IPS-NIHi7 (cell line): ENCODE measurements at regions not wholly inside any gene's neighbourhood (a gene's known extent, or its start where the extent isn't known, plus 50 kb on each side); places are given as distances from the start of the nearest gene placed in this dataset.

ENCODE experiments used
- DNase-seq: peaks from one replicate; pipeline ENCODE4 v3.0.0; 2012; ENCODE audit warnings: mixed read lengths; ENCODE audit errors: extremely low spot score

DNA sequence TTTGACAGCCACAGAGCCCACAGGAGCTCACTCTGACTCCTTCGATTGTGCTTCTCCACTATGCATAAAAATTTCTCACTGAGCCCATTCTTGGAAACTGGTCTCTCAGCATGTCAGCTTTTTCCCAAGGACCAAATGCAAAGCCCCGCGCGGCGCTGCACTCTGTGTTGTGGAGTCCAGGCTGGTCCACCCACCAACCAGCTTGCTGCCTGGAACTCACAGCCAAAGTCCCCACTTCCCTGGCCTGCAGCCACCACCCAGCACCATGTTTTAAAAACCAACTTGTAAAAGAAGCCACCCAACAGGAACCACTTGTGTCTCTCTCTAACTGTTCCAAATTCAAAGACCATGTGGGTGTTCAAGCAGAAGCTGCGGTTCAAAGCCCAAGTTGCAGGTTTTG, 124.4 kb downstream of the SPATA19 start:
- DNase-seq: no peak

DNA sequence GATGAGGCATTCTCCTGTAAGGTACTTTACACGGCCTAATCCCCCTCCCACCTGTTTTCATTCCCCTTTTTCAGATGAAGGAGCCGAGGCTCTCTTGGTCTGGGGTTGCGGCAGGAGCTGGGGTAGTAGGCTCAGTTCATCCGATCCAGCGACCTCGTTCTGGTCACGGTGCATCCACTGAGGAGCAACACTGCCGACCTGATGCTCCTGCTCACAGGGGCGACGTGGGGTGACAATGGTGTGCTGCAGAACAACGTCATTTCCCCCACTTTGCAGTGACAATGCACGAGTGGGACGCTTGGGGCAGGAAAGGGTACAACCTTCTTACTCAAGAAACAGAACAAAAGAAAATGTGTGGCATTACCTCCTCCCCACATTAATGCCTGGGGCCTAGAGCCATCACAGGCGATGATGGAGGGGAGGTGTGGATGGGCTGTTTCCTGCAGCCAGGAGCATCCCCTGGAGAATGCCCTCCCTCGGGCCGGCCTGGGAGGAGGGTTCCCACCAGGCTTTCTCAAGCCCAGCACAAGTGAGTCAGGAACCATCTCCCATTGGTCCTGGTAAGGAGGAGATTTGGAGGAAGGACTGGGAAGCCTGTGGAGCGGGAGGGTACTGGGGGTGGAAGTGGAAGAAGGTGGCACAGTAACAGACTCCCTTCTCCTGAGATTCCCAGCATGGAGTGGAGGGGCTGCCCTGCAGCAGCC, 125.6 kb downstream of the SPATA19 start:
- no peak for DNase-seq

DNA sequence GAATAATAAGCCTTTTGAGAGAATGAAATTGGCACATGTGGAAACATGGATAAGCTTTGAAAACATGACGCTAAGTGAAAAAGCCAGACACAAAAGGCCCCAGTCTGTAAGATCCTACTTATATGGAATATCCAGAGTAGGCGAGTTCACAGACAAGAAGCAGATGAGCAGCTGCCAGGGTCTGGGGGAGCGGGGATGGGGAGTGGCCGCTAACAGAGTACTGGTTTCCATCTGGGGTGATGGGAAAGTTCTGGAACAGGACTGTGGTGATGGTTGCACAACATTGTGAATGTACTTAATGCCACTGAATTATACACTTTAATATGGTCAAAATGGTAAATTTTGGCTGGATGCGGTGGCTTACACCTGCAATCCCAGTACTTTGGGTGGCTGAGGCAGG, 126.5 kb downstream of the SPATA19 start:
- DNase-seq: no peak

DNA sequence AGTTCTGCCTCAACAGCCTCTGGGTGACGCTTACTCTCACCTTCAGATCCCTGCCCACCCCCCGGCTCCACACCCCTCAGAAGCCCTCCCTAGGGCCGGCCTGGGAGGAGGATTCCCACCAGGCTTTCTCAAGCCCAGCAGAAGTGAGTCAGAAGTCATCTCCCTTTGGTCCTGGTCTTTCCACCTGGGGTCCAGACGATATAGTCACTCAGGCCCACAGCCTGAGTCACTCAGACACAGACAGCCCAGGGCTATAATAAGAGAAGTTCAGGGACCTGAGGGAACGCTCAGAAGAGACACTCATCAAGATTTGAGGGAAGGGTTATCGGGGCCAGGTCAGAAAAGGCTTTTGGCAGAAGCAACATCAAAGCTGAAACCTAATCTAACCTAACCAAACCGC, 127.1 kb downstream of the SPATA19 start:
- no peak for DNase-seq

DNA sequence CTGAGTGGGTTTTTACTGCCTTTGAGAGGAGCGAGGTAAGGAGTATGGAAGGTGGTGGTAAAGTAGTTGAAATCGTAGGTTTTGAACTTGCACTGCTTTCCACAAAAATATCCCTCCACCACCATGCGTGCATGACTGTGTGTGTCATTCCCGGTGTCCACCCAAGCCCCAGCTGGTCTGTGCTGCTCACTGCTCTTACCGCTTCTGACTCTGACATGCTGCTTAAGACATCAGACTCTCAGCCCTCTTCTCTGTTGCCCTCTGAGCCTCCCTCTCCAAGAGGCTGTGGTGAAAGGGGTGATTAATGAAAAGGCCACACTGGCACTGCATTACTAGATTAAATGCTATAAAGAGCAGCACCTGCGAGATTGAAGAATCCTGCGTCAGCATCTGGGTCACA, 128.7 kb downstream of the SPATA19 start:
- DNase-seq: no peak

DNA sequence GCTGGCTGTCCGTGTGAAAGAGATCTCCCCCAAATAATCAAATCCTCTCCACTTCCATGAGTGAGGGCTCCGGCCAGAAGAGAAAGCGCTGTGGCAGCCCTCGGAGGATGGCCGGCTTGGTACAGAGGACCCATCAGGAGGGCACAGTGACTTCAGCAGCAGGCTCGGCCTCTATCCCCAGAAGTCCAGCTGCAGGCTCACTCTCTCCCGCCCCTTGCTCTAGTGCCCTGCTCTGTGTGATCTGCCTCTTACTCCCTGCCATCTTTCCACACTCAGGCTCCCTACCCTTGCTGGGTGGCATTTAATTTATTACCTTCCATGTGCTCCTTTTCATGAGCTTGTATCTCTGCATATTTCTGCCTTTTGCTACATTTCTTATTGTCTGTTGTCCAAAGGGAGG, 129.7 kb downstream of the SPATA19 start:
- no peak for DNase-seq

DNA sequence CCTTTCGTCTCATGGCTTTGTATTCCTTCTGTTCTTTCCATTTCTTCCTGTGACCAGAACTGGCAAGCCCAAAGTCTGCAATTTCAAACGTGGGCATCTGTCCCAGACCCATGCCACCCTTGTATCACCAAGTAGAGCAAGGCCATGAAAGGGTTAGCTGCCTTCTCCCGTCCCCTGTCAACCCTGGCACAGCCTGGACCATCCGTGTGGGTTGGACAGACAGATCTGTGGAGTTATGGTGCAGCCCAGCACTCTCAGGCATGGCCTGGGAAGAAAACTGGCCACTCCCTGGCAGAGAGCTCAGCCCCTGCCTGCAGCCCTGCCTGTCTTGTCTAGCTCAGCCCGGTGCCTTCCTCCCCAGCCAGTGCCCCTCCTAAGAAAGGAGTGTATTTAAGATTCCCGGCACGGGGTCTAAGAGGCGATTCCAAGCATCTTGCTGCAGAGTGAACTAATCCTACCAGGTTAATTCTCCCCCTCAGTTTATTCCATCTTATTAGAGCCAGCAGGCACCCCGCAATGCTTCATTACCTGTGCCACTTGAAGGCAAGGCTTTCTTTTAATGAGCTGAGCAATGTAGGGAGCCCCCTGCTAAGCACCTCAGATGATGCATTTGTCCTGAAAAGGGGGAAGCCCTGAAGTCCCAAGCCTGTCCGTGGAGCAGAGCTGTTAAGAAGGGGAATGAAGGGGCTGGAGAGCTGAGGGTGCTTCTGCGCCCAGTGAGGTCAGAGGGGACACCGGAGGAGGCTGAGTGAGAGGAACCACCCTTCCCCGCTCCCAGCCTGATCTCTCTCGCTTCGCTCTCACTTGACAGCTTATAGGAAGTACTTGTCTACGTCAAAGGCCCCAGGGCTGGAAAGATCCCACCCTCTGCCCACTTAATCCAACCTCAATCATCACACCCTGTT, 130.6 kb downstream of the SPATA19 start:
- DNase-seq: no peak

DNA sequence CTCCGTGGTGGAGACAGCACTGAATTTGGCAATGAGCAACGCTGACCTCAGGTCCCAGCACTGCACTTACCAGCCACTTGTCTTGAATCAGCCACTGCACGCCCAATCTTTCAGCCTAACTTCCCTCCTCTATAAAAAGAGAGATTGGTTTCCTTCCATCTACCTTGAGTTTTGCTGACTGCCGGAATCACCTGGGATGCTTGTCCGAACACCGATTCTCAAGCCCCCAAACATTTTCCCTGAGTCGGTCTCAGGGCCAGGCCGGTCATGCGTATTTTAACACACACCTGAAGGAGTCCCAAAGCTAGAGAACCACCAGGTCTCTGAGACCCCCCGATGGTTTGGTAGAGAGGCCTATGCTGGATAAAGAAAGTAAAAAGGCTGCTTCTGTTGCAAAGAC, 131.5 kb downstream of the SPATA19 start:
- no peak for DNase-seq

DNA sequence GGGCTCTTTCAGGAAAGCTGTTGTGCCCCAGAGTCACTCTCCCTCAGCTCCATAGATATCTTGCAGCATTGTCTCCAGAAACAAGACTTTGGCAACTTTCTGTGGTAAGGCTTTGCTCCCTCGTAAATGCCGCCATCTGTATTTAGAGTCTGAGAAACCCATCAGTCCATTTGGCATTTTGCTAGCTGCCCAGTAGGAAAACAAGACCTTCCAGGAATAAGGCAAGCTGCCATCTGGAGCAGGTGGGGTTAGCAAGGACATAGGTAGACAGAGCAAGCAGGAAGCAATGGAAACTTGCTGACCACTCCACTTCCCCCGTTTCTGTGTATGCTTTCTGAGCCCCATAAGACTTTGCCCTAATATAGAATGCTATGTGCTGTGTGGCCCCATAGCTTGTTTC, 131.9 kb downstream of the SPATA19 start:
- no peak for DNase-seq

DNA sequence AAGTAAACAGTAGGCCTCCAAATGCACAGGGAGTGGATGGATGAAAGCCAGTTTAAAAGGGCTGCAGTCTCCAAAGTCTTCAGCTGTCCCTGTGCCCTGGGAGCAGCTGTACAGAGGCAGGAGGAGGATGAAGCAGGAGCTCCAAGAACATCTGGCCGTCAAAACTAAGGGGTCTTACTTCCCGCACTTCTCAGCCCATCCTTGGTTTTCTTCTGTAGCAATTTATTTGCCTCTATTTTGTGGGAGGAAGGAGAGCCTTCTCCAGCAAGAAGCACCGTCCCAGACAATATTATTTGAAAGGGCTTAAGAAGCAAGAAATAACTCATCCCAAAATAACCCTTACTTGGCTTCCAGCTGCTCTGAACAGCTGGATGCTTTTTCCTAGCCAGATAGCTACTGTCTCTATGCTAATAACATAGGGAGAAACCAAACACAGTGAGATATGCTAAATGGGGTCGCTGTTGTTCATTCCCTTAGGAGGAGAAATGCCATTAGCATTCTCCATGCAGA, 133.2 kb downstream of the SPATA19 start:
- no peak for DNase-seq

DNA sequence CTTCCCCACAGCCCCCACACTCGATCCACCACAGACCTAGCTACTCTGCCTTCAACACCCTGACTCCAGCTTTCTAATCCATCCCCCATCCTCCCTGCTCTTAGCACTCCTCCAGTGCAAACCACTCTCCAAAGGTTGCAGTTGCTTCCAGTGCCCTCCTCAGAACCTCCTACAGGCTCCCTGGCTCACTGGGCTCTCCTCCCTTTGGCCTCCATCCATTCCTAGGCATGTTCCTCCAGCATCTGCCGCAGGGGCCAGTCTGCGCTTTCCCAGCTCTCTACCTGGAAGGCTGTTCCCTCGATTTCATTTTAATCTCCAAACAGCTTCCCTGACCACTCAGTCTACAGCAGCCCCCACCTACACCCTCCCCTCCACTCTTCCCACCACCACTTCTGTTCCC, 133.8 kb downstream of the SPATA19 start:
- no peak for DNase-seq

DNA sequence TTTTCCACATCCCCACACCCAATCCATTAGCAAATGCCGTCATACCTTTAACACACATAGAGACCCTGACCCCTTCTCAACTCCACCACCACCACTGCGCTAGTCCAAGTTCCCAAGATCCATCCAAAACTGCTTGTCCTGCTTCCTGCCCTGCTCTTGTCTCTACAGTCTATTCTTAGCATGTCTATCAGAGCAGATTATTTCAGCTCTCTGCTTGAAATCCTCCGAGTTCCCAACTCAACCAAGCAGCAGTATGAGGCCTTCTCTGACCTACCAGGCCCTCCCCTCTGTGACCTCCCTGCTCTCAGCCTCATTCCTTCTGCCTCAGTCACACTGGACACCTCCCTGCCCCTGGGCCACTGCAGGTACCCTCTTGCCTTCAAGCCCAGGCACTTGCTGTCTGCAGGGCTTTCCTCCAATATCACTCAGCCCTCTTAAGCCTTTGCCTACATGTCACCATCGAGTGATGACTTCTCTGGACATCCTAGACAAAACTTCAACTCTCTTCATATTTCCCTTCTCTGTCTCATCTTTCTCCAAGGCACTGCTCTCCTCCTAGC, 134.6 kb downstream of the SPATA19 start:
- DNase-seq: no peak

DNA sequence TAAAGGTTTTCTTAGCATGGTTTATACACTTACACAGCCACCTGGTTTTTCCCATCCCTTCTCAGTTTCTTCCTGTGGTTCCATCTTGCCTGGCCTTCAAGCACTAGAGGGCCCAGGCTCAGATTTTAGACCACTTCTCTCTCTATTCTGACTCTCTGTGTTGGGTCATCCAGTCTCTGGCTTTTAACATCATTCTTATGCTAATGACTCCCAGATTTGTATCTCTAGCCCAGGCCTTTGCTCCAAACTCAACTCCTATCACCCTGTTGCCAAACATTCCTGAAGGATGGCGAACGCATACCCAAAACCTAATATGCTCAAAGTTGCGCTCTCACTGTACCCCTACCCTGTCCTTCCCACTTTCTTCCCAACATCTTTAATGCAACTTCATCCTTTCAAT, 135.1 kb downstream of the SPATA19 start:
- DNase-seq: no peak

DNA sequence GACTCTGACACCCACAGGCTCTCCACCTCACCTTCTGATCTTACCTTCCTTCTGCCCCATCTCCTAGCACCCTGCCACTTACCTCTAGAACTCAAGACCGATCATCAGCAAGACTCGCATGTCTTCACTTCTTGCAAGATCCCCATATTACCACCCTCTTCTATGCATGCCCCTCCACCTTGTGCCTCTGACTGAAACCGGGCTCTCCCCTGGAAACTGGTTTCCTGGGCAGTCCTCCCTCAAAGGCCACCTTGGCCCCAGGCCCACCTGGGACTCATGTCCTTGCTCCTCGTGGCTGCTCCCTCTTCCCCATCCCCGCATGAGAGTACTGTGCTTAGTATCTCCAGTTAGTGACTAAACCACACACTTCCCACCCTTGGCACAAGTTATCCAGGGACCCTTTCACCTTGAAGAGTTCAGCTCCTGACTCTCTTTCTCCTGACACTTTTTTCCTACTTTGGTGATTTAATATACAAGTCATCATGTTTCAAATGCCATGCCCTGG, 136.7 kb downstream of the SPATA19 start:
- DNase-seq: no peak

DNA sequence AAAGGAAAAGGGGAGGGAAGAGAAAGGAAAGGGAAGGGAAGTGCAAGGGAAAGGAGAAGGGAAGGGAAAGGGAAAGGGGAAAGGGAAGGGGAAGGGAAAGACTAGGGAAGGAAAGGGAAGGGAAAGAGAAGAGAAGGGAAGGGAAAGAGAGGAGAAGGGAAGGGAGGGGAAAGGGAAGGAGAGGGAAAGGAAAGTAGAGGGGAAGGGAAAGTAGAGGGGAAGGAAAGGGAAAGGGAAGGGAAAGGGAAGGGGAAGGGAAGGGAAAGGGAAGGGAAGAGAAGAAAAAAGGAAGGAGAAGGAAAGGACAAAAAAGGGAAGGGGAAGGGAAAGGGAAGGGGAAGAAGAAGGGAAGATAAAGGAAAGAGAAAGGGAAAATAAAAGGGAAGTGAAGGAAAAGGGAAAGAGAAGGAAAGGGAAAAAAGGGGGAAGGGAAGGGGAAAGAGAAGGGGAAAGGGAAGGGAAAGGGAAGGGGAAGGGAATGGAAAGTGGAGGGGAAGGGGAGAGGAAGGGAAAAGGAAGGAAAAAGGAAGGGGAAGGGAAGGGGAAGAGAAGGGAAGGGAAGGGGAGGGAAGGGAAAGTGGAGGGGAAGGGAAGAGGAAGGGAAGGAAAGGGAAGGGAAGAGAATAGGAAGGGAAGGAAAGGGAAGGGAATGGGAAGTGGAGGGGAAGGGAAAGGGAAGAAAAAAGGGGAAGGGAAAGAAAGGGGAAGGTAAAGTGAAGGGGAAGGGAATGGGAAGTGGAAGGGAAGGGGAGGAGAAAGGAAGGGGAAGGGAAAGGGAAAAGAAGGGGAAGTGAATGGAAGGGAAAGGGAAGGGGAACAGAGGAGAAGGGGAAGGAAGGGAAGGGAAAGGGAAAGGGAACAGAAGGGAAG, 138.2 kb downstream of the SPATA19 start:
- DNase-seq: no peak

DNA sequence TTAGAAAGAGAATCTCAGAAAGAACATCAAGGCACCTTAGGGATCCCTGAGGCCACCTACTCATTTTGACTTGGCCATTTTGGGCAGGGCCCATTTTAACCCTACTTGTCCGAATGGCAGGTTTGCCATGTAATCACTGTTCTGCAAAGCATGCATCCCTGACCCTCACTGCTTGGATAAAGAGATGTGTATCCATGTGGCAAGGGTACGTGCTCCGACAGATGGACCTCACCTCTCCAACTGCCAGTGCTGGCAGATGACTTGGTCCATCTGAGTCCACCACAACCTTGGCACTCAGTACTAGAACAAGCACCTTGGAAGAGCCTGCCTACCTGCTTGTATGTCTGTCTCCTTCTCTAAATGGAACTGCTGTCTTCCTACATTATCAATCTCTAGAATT, 139.4 kb downstream of the SPATA19 start:
- no peak for DNase-seq

DNA sequence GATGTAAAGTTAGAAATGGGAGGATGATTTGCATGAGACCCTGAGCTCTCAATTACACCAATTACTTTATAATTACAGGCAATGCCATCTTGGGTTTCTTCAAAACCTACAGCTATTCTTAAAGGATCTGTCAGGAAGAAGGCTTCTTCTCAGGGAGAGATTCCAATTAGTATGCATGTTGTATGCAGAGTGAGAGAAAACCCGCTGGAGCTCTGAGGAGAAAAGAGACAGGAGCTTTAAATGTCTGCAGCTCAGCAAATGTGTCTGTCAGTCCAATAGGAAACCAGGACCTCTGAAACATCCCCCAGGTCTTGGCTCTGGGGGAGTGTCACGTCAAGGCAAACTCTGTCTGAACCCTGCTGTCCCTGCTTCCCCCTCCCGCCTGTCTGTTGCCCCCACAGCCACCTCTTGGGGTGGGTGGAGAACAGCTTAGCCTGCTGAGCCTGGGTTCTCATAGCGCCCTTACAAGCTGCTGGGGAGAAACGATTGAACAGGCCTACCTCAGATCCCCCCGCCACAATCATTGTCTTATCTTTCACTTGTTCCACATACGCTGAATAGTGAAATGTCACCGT, 140.2 kb downstream of the SPATA19 start:
- DNase-seq: no peak

DNA sequence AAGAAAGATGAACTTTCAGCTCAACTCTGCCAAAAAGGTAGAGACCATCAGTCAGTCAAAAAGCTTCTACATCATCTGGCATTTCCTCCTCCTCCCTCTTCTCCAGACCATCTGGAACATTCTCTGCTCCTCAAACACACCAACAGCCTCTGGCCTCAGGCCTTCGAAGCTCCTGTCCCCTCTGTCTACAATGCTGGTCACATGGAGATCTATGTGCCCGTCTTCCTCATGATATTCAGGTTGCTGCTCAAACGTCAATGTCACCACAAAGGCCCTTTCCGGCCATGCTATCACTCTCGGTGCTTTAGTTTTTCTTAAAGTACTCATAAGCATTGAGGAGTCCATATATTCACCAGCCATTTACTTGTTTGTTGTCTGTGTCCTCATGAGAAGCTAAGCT, 146.2 kb downstream of the SPATA19 start:
- no peak for DNase-seq

DNA sequence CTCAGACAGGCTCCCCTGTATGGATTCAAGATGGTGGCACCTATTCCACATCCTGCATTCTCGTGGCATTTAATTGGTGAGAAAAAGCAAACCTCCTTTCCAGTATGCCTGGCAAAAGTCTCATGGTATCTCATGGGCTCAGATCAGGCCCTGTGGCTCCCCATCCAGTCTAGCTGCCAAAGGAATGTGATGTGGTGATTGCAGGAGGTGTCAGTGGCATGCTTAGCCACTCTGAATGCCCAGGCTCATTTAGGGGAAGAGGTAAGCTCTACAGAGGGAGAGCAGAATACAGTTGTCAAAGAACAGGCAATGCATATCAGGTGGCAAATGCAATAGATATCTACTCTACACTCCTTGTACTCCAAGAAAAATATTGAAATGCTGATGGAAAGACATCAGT, 146.7 kb downstream of the SPATA19 start:
- no peak for DNase-seq

DNA sequence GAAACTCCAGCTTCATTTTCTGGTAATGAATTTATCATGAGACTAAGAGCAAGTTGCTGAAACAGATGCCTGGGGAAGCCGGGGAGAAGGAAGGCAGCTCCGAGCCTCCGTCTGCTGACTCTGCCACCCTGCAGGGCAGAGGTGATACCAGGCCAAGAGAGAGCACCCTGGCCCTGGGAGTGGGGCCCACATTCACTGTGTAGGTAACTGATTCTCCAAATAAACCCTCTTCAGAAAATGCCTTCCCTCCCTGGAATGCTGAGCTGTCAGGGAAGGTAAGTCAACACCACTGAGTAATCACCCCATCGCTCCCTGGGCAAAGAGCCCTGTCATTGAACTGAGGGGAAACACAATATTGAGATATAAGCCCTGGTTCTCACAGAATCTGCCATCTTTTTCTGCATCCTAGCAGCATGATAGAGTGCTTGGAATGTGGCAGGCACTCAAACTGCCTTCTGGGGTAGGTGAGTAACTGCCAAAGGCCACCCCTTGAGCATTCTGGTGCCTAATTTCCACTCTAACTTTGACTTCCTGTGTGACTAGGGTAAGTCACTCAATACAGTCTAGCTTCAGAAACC, 147.6 kb downstream of the SPATA19 start:
- DNase-seq: no peak

DNA sequence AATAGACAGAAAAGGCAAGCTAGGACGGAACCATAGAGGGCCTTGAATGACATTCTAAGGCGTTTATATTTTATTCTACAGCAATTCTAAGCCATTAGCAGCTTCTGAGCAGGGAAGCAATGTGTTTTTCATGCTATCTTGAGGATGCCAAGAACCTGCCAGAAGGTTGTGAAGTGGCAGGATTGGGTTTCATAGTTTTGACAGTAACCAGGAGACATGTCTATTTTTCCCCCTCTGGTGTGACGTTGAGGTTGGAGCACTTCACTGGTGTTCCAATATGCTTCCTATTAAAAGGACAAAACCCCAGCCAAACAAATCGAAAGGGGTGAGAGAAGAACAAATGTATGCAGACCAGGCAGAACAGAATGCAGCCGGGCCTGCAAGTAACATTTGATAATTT, 148.2 kb downstream of the SPATA19 start:
- no peak for DNase-seq
